ENCODE measurements at regions not wholly inside any gene's neighbourhood (a gene's known extent, or its start where the extent isn't known, plus 50 kb on each side); places are given as distances from the start of the nearest gene placed in this dataset.

GRCh38 chr7:106450716-106451115, 165.9 kb upstream of the NAMPT start:
- peaks cover 22% of the 10 kb centered on the region for H3K4me1 ChIP-seq
- no peak overlapping the region for H3K4me3 ChIP-seq (ENCODE audit: low read depth, low read length)
- intact Hi-C loops (cut with micrococcal nuclease; ENCODE audit: unreplicated experiment) = no loop called here
- TF ChIP-seq CTCF (IDR thresholded peaks at IDR 0.05; ENCODE audit: insufficient read depth in 1 of 2, low read depth in 1 of 2, low read length in 1 of 2, severe bottlenecking in 1 of 2, unreplicated experiment in 1 of 2) = no peak
- no TSS peak for BruUV-seq (replicated peaks)
- ChIA-PET POLR2A (no interaction called here), CTCF (no interaction called here)
- H3K27ac Mint-ChIP-seq (ENCODE audit: unreplicated experiment) = peak overlapping the region; percentile 27
- no peaks in the 10 kb centered on the region for H3K9me3 ChIP-seq
- H3K27me3 Mint-ChIP-seq (ENCODE audit: insufficient read depth, unreplicated experiment) = no peaks in the 10 kb centered on the region
- H3K27me3 ChIP-seq (replicated peaks; ENCODE audit: control insufficient read depth, insufficient read depth, low read length) = no peaks in the 10 kb centered on the region
- H3K36me3 ChIP-seq (ENCODE audit: control insufficient read depth, insufficient read depth, low read length) = no peaks in the 10 kb centered on the region
- H3K9me3 Mint-ChIP-seq (ENCODE audit: unreplicated experiment) = peaks cover 13% of the 10 kb centered on the region
- DNase-seq = no peak
- H3K4me1 Mint-ChIP-seq (ENCODE audit: low read depth, unreplicated experiment) = peaks cover 8% of the 10 kb centered on the region
- no peaks in the 10 kb centered on the region for H3K36me3 Mint-ChIP-seq (ENCODE audit: insufficient read depth, unreplicated experiment)
- H3K4me3 Mint-ChIP-seq (ENCODE audit: unreplicated experiment) = no peak overlapping the region

GRCh38 chr7:106448992-106449859, 164.4 kb upstream of the NAMPT start:
- POLR2A ChIA-PET = no interaction called here
- no peak overlapping the region for H3K4me3 Mint-ChIP-seq (ENCODE audit: unreplicated experiment)
- H3K9me3 Mint-ChIP-seq (ENCODE audit: unreplicated experiment) = peaks cover 13% of the 10 kb centered on the region

More at GRCh38 chr7:106448992-106449859, 164.4 kb upstream of the NAMPT start:
- Mint-ChIP-seq H3K27ac (ENCODE audit: unreplicated experiment) (no peak overlapping the region), H3K27me3 (ENCODE audit: insufficient read depth, unreplicated experiment) (no peaks in the 10 kb centered on the region), H3K36me3 (ENCODE audit: insufficient read depth, unreplicated experiment) (no peaks in the 10 kb centered on the region), H3K4me1 (ENCODE audit: low read depth, unreplicated experiment) (peaks cover 8% of the 10 kb centered on the region)
- Histone ChIP-seq H3K9me3 (no peaks in the 10 kb centered on the region), H3K27me3 (replicated peaks; ENCODE audit: control insufficient read depth, insufficient read depth, low read length) (no peaks in the 10 kb centered on the region), H3K4me1 (peaks cover 22% of the 10 kb centered on the region), H3K4me3 (ENCODE audit: low read depth, low read length) (no peak overlapping the region), H3K36me3 (ENCODE audit: control insufficient read depth, insufficient read depth, low read length) (no peaks in the 10 kb centered on the region)
- no TSS peak for BruUV-seq (replicated peaks)
- no peak for DNase-seq
- no peak for TF ChIP-seq CTCF (IDR thresholded peaks at IDR 0.05; ENCODE audit: insufficient read depth in 1 of 2, low read depth in 1 of 2, low read length in 1 of 2, severe bottlenecking in 1 of 2, unreplicated experiment in 1 of 2)
- intact Hi-C loops (cut with micrococcal nuclease; ENCODE audit: unreplicated experiment) = no loop called here
- CTCF ChIA-PET = interaction anchor here (0.6 to 1.1 kb wide), 2 partner anchors 13 to 293 kb away, joined by 3 read pairs; no protein-coding TSS in a partner anchor

Measured in Caco-2 (cell line).